NCI-H2227 treated with DMSO at 0.1 percent for 48 hours (cell line): ENCODE measurements at regions not wholly inside any gene's neighbourhood (a gene's known extent, or its start where the extent isn't known, plus 50 kb on each side); places are given as distances from the start of the nearest gene placed in this dataset.
A peak's percentile ranks its signal among the peaks of the same experiment; 100 is the strongest.
"Not testable (repeated sequence)": the region's sequence is repeated elsewhere in the genome, so short reads cannot be mapped to it uniquely, and the experiment has no call there.

Source experiments
- DNase-seq: peaks from one replicate; lab custom pipeline; 2025; lab: John Stamatoyannopoulos, UW

GRCh38 chr1:182331387-182331786 lies 60.2 kb downstream of the GLUL start:
- DNase-seq, result no peak

GRCh38 chr1:182330303-182330702 lies 61.3 kb downstream of the GLUL start:
- peak; percentile 20 for DNase-seq

GRCh38 chr1:182329471-182329870 lies 62.1 kb downstream of the GLUL start:
- DNase-seq, result no peak

GRCh38 chr1:182328591-182328990 lies 63.0 kb downstream of the GLUL start:
- no peak for DNase-seq

GRCh38 chr1:182325339-182325738 lies 66.3 kb downstream of the GLUL start:
- DNase-seq, result no peak

GRCh38 chr1:182321532-182321931 lies 70.1 kb downstream of the GLUL start:
- DNase-seq, result not testable (repeated sequence)

GRCh38 chr1:182317611-182318161 lies 73.9 kb downstream of the GLUL start:
- DNase-seq, result peak; percentile 82

- not testable (repeated sequence) for DNase-seq
These were observed 75.1 kb downstream of the GLUL start for GRCh38 chr1:182316454-182316853.

GRCh38 chr1:182315167-182315556 lies 76.4 kb downstream of the GLUL start:
- no peak for DNase-seq

- DNase-seq, result no peak
These were observed 81.8 kb downstream of the GLUL start for GRCh38 chr1:182309631-182310351.

GRCh38 chr1:182308826-182309225 lies 82.8 kb downstream of the GLUL start:
- DNase-seq, result no peak

- DNase-seq, result not testable (repeated sequence)
These were observed 84.1 kb downstream of the GLUL start for GRCh38 chr1:182307486-182307885.

- no peak for DNase-seq
These were observed 85.7 kb downstream of the GLUL start for GRCh38 chr1:182305861-182306260.

GRCh38 chr1:182304627-182305026 lies 87.0 kb downstream of the GLUL start:
- no peak for DNase-seq

- no peak for DNase-seq
These were observed 87.4 kb downstream of the GLUL start for GRCh38 chr1:182304218-182304617.

GRCh38 chr1:182303778-182304177 lies 87.8 kb downstream of the GLUL start:
- DNase-seq, result no peak

- no peak for DNase-seq
These were observed 90.0 kb downstream of the GLUL start for GRCh38 chr1:182301467-182302198.

GRCh38 chr1:182301026-182301436 lies 90.6 kb downstream of the GLUL start:
- no peak for DNase-seq

GRCh38 chr1:182299728-182300616 lies 91.6 kb downstream of the GLUL start:
- no peak for DNase-seq

GRCh38 chr1:182299054-182299727 lies 92.4 kb downstream of the GLUL start:
- DNase-seq, result not testable (repeated sequence)

- no peak for DNase-seq
These were observed 94.3 kb downstream of the GLUL start for GRCh38 chr1:182297335-182297734.

GRCh38 chr1:182295697-182296096 lies 95.9 kb downstream of the GLUL start:
- no peak for DNase-seq
